Fibroblast of lung (primary cell): ENCODE measurements at regions not wholly inside any gene's neighbourhood (a gene's known extent, or its start where the extent isn't known, plus 50 kb on each side); places are given as distances from the start of the nearest gene placed in this dataset.

ENCODE experiments used
- DNase-seq, 2 donors: peaks; one replicate each; pipeline versions ENCODE4 v3.0.0 to v3.0.0-alpha.2; 2010; ENCODE audit warnings: low read depth in 2 of 2
- H2AFZ ChIP-seq: 2 replicates; pipeline ENCODE4 v1.5.1; 2012; ENCODE audit warnings: low read length, control low read depth, inconsistent platforms
- H3K27ac ChIP-seq: 2 replicates; pipeline ENCODE4 v1.5.1; 2011; ENCODE audit warnings: low read length, control low read depth; ENCODE audit not compliant: insufficient read depth
- H3K27me3 ChIP-seq: 2 replicates; pipeline ENCODE4 v1.5.1; 2011; ENCODE audit warnings: mild to moderate bottlenecking, low read length; ENCODE audit not compliant: control insufficient read depth, insufficient read depth
- H3K36me3 ChIP-seq: 2 replicates; pipeline ENCODE4 v1.5.1; 2011; ENCODE audit warnings: low read length; ENCODE audit not compliant: control insufficient read depth, insufficient read depth
- H3K4me1 ChIP-seq: 2 replicates; pipeline ENCODE4 v1.5.1; 2011; ENCODE audit warnings: low read length; ENCODE audit not compliant: control insufficient read depth, insufficient read depth; ENCODE audit errors: extremely low read depth
- H3K4me2 ChIP-seq: 2 replicates; pipeline ENCODE4 v1.5.1; 2011; ENCODE audit warnings: low read length, control low read depth; ENCODE audit not compliant: insufficient read depth; ENCODE audit errors: extremely low read depth
- H3K4me3 ChIP-seq, 4 experiments: fragments of 200-600 bp in 1 of 4; sonication (generic) in 1 of 4; replicated peaks in 1 of 4; 2 replicates each; pipeline ENCODE4 v1.5.1; 2011 to 2016; ENCODE audit warnings: low read length in 4 of 4, low read depth in 3 of 4, mild to moderate bottlenecking in 3 of 4, control low read depth in 2 of 4, inconsistent platforms in 1 of 4, mixed read lengths in 1 of 4; ENCODE audit not compliant: insufficient read depth in 1 of 4; ENCODE audit errors: control extremely low read depth in 1 of 4
- H3K79me2 ChIP-seq: 2 replicates; pipeline ENCODE4 v1.5.1; 2012; ENCODE audit warnings: mild to moderate bottlenecking, low read length, inconsistent platforms; ENCODE audit not compliant: control insufficient read depth, insufficient read depth
- H3K9ac ChIP-seq: 2 replicates; pipeline ENCODE4 v1.5.1; 2011; ENCODE audit warnings: mild to moderate bottlenecking, low read length, control low read depth; ENCODE audit not compliant: insufficient read depth
- H3K9me3 ChIP-seq: 2 replicates; pipeline ENCODE4 v1.5.1; 2012; ENCODE audit warnings: low read depth, low read length; ENCODE audit not compliant: control insufficient read depth, insufficient read depth
- H4K20me1 ChIP-seq: 2 replicates; pipeline ENCODE4 v1.5.1; 2011; ENCODE audit warnings: low read length; ENCODE audit not compliant: control insufficient read depth, insufficient read depth; ENCODE audit errors: extremely low read depth
- CTCF ChIP-seq, 2 donors: IDR thresholded peaks in 1 of 2; conservative IDR thresholded peaks in 1 of 2; 1 replicate in 1 of 2; 2 replicates in 1 of 2; pipeline ENCODE4 v1.5.1; 2011 to 2012; ENCODE audit warnings: low read length in 2 of 2, control low read depth in 1 of 2, inconsistent platforms in 1 of 2, low read depth in 1 of 2, mild to moderate bottlenecking in 1 of 2
- EZH2 ChIP-seq: IDR thresholded peaks from 2 replicates; pipeline ENCODE4 v1.5.1; 2012; ENCODE audit warnings: low read length, control low read depth, mild to moderate bottlenecking; ENCODE audit errors: missing control alignments

- Histone ChIP-seq H3K27ac (no peak overlapping the region), H3K9me3 (no peaks in the 10 kb centered on the region), H2AFZ (no peak overlapping the region), H3K36me3 (no peaks in the 10 kb centered on the region), H3K4me1 (peaks cover 8% of the 10 kb centered on the region), H3K4me3 (no peak overlapping the region), H3K4me2 (no peak overlapping the region), H3K79me2 (no peaks in the 10 kb centered on the region), H4K20me1 (no peaks in the 10 kb centered on the region), H3K9ac (no peak overlapping the region), H3K27me3 (no peaks in the 10 kb centered on the region)
- DNase-seq: no peak
- TF ChIP-seq CTCF (conservative IDR thresholded peaks at IDR 0.05 in 1 of 2, IDR thresholded peaks at IDR 0.05 in 1 of 2; ENCODE audit: low read depth in 1 of 2, low read length in 2 of 2): no peak
- no peak for TF ChIP-seq EZH2
Measured at GRCh38 chr7:131628634-131629033, 72.2 kb upstream of the PODXL start.

GRCh38 chr7:131627735-131628190 is 71.3 kb upstream of the PODXL start:
- no peak overlapping the region for H3K27ac ChIP-seq
- H3K4me1 ChIP-seq: peaks cover 6% of the 10 kb centered on the region

GRCh38 chr7:131626643-131627042 is 70.2 kb upstream of the PODXL start:
- Histone ChIP-seq H3K79me2 (no peaks in the 10 kb centered on the region), H3K27me3 (no peaks in the 10 kb centered on the region), H3K4me1 (peaks cover 6% of the 10 kb centered on the region), H3K9me3 (no peaks in the 10 kb centered on the region), H3K9ac (no peak overlapping the region), H2AFZ (no peak overlapping the region), H3K4me2 (no peak overlapping the region), H3K27ac (no peak overlapping the region), H3K4me3 (no peak overlapping the region), H4K20me1 (no peaks in the 10 kb centered on the region), H3K36me3 (no peaks in the 10 kb centered on the region)
- DNase-seq: no peak
- TF ChIP-seq CTCF (conservative IDR thresholded peaks at IDR 0.05 in 1 of 2, IDR thresholded peaks at IDR 0.05 in 1 of 2; ENCODE audit: low read depth in 1 of 2, low read length in 2 of 2): no peak
- no peak for TF ChIP-seq EZH2

More at GRCh38 chr7:131627735-131628190, 71.3 kb upstream of the PODXL start:
- DNase-seq: peak in 1 of 2 donors; percentile 12
- no peak for TF ChIP-seq EZH2
- no peak for TF ChIP-seq CTCF (conservative IDR thresholded peaks at IDR 0.05 in 1 of 2, IDR thresholded peaks at IDR 0.05 in 1 of 2; ENCODE audit: low read depth in 1 of 2, low read length in 2 of 2)
- Histone ChIP-seq H3K4me2 (no peak overlapping the region), H4K20me1 (no peaks in the 10 kb centered on the region), H3K36me3 (no peaks in the 10 kb centered on the region), H3K9me3 (no peaks in the 10 kb centered on the region), H3K27me3 (no peaks in the 10 kb centered on the region), H3K79me2 (no peaks in the 10 kb centered on the region), H3K4me3 (no peak overlapping the region), H2AFZ (no peak overlapping the region), H3K9ac (no peak overlapping the region)
